MCF 10A (cell line): ENCODE measurements at regions not wholly inside any gene's neighbourhood (a gene's known extent, or its start where the extent isn't known, plus 50 kb on each side); places are given as distances from the start of the nearest gene placed in this dataset.

Experiments used
- BruUV-seq: library from RNA; stranded (reverse); fragments of 400-500 nt; replicated peaks from 2 replicates; lab custom pipeline; 2021; lab: Mats Ljungman, UMichigan
- CTCF ChIA-PET: fragments of 300-600 bp; sonication (Branson Sonifier 250); formaldehyde crosslinking; extraction: SDS; loops from one replicate; lab custom pipeline; 2021; ENCODE audit warnings: antibody characterized with exemption, inconsistent platforms; lab: Yijun Ruan, JAX
- POLR2A ChIA-PET: fragments of 300-600, 350-650 bp; sonication (Branson Sonifier 250); formaldehyde crosslinking; extraction: SDS; loops from one replicate; lab custom pipeline; 2020; ENCODE audit warnings: antibody characterized with exemption, inconsistent platforms; lab: Yijun Ruan, JAX
- DNase-seq: peaks from one replicate; pipeline ENCODE4 v3.0.0-alpha.2; 2018; ENCODE audit not compliant: unreplicated experiment
- H3K27ac Mint-ChIP-seq: one replicate; pipeline ENCODE4 v1.8.0; 2022; ENCODE audit warnings: mild to moderate bottlenecking, low read depth, mixed read lengths; ENCODE audit not compliant: unreplicated experiment
- H3K27me3 Mint-ChIP-seq: one replicate; pipeline ENCODE4 v1.8.0; 2022; ENCODE audit warnings: mixed read lengths; ENCODE audit not compliant: insufficient read depth, unreplicated experiment
- H3K36me3 Mint-ChIP-seq: one replicate; pipeline ENCODE4 v1.8.0; 2022; ENCODE audit warnings: mild to moderate bottlenecking, moderate library complexity, mixed read lengths; ENCODE audit not compliant: insufficient read depth, unreplicated experiment
- H3K4me1 Mint-ChIP-seq: one replicate; pipeline ENCODE4 v1.8.0; 2022; ENCODE audit warnings: mixed read lengths; ENCODE audit not compliant: insufficient read depth, unreplicated experiment
- H3K4me3 Mint-ChIP-seq: one replicate; pipeline ENCODE4 v1.8.0; 2022; ENCODE audit warnings: mild to moderate bottlenecking, moderate library complexity, mixed read lengths; ENCODE audit not compliant: unreplicated experiment
- H3K9me3 Mint-ChIP-seq: one replicate; pipeline ENCODE4 v1.8.0; 2022; ENCODE audit warnings: mixed read lengths; ENCODE audit not compliant: unreplicated experiment
- CTCF ChIP-seq: fragments of 200-600 bp; IDR thresholded peaks from one replicate; pipeline ENCODE4 v1.8.0; 2022; ENCODE audit warnings: antibody characterized with exemption, mild to moderate bottlenecking; ENCODE audit not compliant: unreplicated experiment
- intact Hi-C: fragments of 100-400 bp; cut with micrococcal nuclease; formaldehyde crosslinking; loops from 2 replicates; pipeline ENCODE4 v1.14.1; 2022

DNA sequence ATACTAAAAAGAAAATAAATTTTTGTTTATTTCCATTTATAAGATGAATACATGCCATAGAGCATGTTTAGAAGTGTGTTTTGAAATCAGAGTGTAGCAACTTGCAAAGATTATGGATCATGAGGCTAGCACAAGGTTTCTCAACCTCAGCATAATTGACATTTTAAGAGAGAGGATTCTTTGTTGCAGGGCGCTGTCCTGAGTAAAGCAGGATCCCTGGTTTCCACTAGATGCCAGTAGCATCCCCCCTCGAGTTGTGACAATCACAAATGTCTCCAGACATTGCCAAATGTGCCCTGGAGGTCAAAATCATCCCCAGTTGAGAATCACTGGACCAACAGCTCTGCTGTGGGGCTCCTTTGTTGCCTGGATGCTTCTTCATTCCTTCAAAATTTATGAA lies 128.5 kb upstream of the RBMS3 start:
- POLR2A ChIA-PET: interaction anchor here (0.6 to 0.7 kb wide), 2 partner anchors 12 to 117 kb away, joined by 3 read pairs; no protein-coding TSS in a partner anchor
- Mint-ChIP-seq H3K27ac (no peak overlapping the region), H3K36me3 (no peaks in the 10 kb centered on the region), H3K9me3 (no peaks in the 10 kb centered on the region), H3K4me1 (no peaks in the 10 kb centered on the region), H3K27me3 (no peaks in the 10 kb centered on the region), H3K4me3 (no peak overlapping the region)
- intact Hi-C loops: loop anchor here (10.0 kb wide), 1 partner anchor 122 kb away; no protein-coding TSS in a partner anchor
- DNase-seq: peak; percentile 15
- no TSS peak for BruUV-seq
- no peak for TF ChIP-seq CTCF
- CTCF ChIA-PET: interaction anchor here (1.1 kb wide), 1 partner anchor 126 kb away, joined by 3 read pairs; no protein-coding TSS in a partner anchor

DNA sequence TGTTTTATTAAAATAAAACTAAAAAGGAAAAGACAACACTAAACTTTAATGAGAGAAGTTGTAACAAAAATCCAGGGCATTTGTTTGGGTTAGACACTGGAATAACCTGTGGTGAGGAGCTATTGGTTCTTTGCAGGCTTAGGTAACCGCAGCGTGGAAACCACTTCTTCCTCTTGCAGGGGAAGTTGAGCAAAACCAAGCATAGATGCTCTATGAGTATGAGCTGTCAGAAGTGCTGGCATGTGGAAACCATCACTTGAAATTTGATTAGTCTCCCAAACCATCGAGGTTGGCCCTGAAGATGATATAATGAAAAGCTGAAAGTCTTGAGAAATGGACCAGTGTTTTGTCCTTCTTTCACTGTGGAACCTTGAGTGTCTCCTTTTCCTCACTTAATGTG lies 127.1 kb upstream of the RBMS3 start:
- POLR2A ChIA-PET: interaction anchor here (0.6 kb wide), 1 partner anchor 16 kb away, joined by 3 read pairs; no protein-coding TSS in a partner anchor
- Mint-ChIP-seq H3K4me3 (no peak overlapping the region), H3K36me3 (no peaks in the 10 kb centered on the region), H3K27ac (no peak overlapping the region), H3K9me3 (no peaks in the 10 kb centered on the region), H3K4me1 (no peaks in the 10 kb centered on the region), H3K27me3 (no peaks in the 10 kb centered on the region)
- intact Hi-C loops: loop anchor here (10.0 kb wide), 1 partner anchor 121 kb away; no protein-coding TSS in a partner anchor
- BruUV-seq: no TSS peak
- CTCF ChIA-PET: interaction anchor here (1.1 to 2.1 kb wide), 2 partner anchors 9 to 125 kb away, joined by 3 to 5 read pairs; no protein-coding TSS in a partner anchor
- no peak for TF ChIP-seq CTCF
- DNase-seq: no peak

- intact Hi-C loops: loop anchor here (10.0 kb wide), 1 partner anchor 119 kb away; no protein-coding TSS in a partner anchor
- TF ChIP-seq CTCF: no peak
- no TSS peak for BruUV-seq
- no peaks in the 10 kb centered on the region for H3K36me3 Mint-ChIP-seq
- DNase-seq: no peak
- no peaks in the 10 kb centered on the region for H3K27me3 Mint-ChIP-seq
- no peaks in the 10 kb centered on the region for H3K9me3 Mint-ChIP-seq
- no peaks in the 10 kb centered on the region for H3K4me1 Mint-ChIP-seq
- ChIA-PET POLR2A (no interaction called here), CTCF (interaction anchor here (0.7 kb wide), 1 partner anchor 10 kb away, joined by 3 read pairs; no protein-coding TSS in a partner anchor)
- H3K4me3 Mint-ChIP-seq: no peak overlapping the region
- no peak overlapping the region for H3K27ac Mint-ChIP-seq
These were observed 124.7 kb upstream of the RBMS3 start for GRCh38 chr3:29156086-29156715.

DNA sequence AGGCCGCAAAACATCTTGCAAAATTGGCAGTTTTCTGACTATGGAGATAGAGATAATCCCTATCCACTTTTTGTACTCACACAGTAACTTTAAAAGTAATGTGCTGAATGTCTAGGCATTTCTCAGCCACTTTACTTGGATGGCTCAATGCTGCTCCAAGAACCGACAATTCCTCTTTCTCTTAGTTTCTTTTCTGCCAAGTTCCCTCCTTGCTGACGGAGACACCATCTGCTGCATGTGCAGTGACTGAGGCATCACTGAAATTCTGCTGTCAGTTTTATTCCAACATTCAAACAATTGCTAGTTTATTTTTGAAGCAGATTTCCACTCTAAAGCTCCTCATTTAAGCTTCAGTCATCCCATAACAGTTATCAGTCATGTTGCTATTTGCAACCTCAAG lies 116.0 kb upstream of the RBMS3 start:
- BruUV-seq: no TSS peak
- H3K4me1 Mint-ChIP-seq: no peaks in the 10 kb centered on the region
- H3K36me3 Mint-ChIP-seq: no peaks in the 10 kb centered on the region
- no peaks in the 10 kb centered on the region for H3K27me3 Mint-ChIP-seq
- H3K4me3 Mint-ChIP-seq: no peak overlapping the region
- intact Hi-C loops: no loop called here
- CTCF ChIA-PET: no interaction called here
- DNase-seq: no peak
- H3K27ac Mint-ChIP-seq: no peak overlapping the region
- no peaks in the 10 kb centered on the region for H3K9me3 Mint-ChIP-seq
- POLR2A ChIA-PET: interaction anchor here (0.6 to 1.0 kb wide), 2 partner anchors 12 to 158 kb away, joined by 3 read pairs; no protein-coding TSS in a partner anchor
- TF ChIP-seq CTCF: no peak
